ENCODE measurements at regions not wholly inside any gene's neighbourhood (a gene's known extent, or its start where the extent isn't known, plus 50 kb on each side); places are given as distances from the start of the nearest gene placed in this dataset.
A peak's percentile ranks its signal among the peaks of the same experiment; 100 is the strongest.

GRCh38 chr7:65269150-65269856 is 104.4 kb upstream of the ZNF92 start:
- TF ChIP-seq, protein P1, sequence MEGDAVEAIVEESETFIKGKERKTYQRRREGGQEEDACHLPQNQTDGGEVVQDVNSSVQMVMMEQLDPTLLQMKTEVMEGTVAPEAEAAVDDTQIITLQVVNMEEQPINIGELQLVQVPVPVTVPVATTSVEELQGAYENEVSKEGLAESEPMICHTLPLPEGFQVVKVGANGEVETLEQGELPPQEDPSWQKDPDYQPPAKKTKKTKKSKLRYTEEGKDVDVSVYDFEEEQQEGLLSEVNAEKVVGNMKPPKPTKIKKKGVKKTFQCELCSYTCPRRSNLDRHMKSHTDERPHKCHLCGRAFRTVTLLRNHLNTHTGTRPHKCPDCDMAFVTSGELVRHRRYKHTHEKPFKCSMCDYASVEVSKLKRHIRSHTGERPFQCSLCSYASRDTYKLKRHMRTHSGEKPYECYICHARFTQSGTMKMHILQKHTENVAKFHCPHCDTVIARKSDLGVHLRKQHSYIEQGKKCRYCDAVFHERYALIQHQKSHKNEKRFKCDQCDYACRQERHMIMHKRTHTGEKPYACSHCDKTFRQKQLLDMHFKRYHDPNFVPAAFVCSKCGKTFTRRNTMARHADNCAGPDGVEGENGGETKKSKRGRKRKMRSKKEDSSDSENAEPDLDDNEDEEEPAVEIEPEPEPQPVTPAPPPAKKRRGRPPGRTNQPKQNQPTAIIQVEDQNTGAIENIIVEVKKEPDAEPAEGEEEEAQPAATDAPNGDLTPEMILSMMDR (conservative IDR thresholded peaks at IDR 0.05 in 1 of 2, IDR thresholded peaks at IDR 0.05 in 1 of 2; ENCODE audit: extremely low read depth in 1 of 2, insufficient read depth in 1 of 2, low read depth in 1 of 2, low read length in 2 of 2), result no peak
- peak; percentile 21 for TF ChIP-seq EZH2 (IDR thresholded peaks at IDR 0.05; ENCODE audit: borderline replicate concordance, low read length)

Data from mammary epithelial cell (primary cell).